ENCODE measurements at regions not wholly inside any gene's neighbourhood (a gene's known extent, or its start where the extent isn't known, plus 50 kb on each side); places are given as distances from the start of the nearest gene placed in this dataset.

GRCh38 chr1:193569096-193569982, 382.9 kb upstream of the B3GALT2 start (continued):
- TF ChIP-seq TEAD4 (IDR thresholded peaks at IDR 0.05; ENCODE audit: low read length) (peak; percentile 59), TEAD4 (CRISPR knock-in tag; IDR thresholded peaks at IDR 0.05; ENCODE audit: borderline replicate concordance) (no peak), GABPB2 (CRISPR knock-in tag; conservative IDR thresholded peaks at IDR 0.05) (no peak), ZNF253 (CRISPR knock-in tag; conservative IDR thresholded peaks at IDR 0.05) (no peak), CBX2 (IDR thresholded peaks at IDR 0.05; ENCODE audit: insufficient read depth, low read length, poor library complexity, severe bottlenecking) (no peak)

GRCh38 chr1:193568512-193568911, 382.1 kb upstream of the B3GALT2 start:
- Histone ChIP-seq H3K4me1 (replicated peaks in 1 of 2; ENCODE audit: control insufficient read depth in 2 of 2, insufficient read depth in 2 of 2, low read length in 2 of 2) (no peaks in the 10 kb centered on the region; a peak in 1 of 5 replicates), H3K36me3 (ENCODE audit: control insufficient read depth, insufficient read depth, low read length) (no peaks in the 10 kb centered on the region), H3K27me3 (ENCODE audit: control insufficient read depth in 2 of 2, insufficient read depth in 2 of 2, low read length in 2 of 2) (no peaks in the 10 kb centered on the region), H3K79me2 (ENCODE audit: control insufficient read depth, insufficient read depth, low read length) (no peaks in the 10 kb centered on the region), H2AFZ (ENCODE audit: low read depth, low read length) (no peak overlapping the region), H3K9ac (ENCODE audit: insufficient read depth in 1 of 2, low read depth in 2 of 2, low read length in 2 of 2) (no peak overlapping the region), H3K9me3 (replicated peaks; ENCODE audit: control insufficient read depth, insufficient read depth, low read depth, low read length) (no peaks in the 10 kb centered on the region), H3K9me1 (ENCODE audit: control insufficient read depth, insufficient read depth, low read length) (no peaks in the 10 kb centered on the region), H3K27ac (ENCODE audit: extremely low read depth, low read depth, low read length) (no peak overlapping the region), H3K4me3 (no peak overlapping the region), H4K20me1 (replicated peaks; ENCODE audit: control insufficient read depth, insufficient read depth, low read length) (no peaks in the 10 kb centered on the region), H3K4me2 (ENCODE audit: insufficient read depth, low read length) (no peak overlapping the region)
- 5% methylated on average over 1 of the region's 1 CpG for WGBS (ENCODE audit: insufficient coverage, low coverage, missing lambda C conversion rate)
- FAIRE-seq (no peak), ATAC-seq (no peak), DNase-seq (ENCODE audit: extremely low read depth in 1 of 4, low spot score in 3 of 4) (peak in 1 of 4 experiments; percentile 30)
- in situ Hi-C loops (cut with MboI) (no loop called here), intact Hi-C loops (cut with micrococcal nuclease) (no loop called here)
- ChIA-PET POLR2A (no interaction called here), CTCF (ENCODE audit: low intra/inter-chr PET ratio) (no interaction called here)
- no TSS peak for BruUV-seq (replicated peaks)
- peak; percentile 17; the same call in 1 of the 2 replicates for TF ChIP-seq ADNP (tag; IDR thresholded peaks at IDR 0.05)
- peak; percentile 52; the same call in 1 of the 2 replicates for TF ChIP-seq CBFA2T2 (conservative IDR thresholded peaks at IDR 0.05)
- no peak for TF ChIP-seq ZNF644 (tag; IDR thresholded peaks at IDR 0.05; ENCODE audit: low read depth)
- TF ChIP-seq TEAD4 (IDR thresholded peaks at IDR 0.05; ENCODE audit: low read length), result peak; percentile 65; the same call in 1 of the 2 replicates
- no peak for TF ChIP-seq TEAD4 (CRISPR knock-in tag; IDR thresholded peaks at IDR 0.05; ENCODE audit: borderline replicate concordance)
- TF ChIP-seq ARID1B (IDR thresholded peaks at IDR 0.05), result peak; percentile 39; the same call in 1 of the 2 replicates
- TF ChIP-seq CBFA2T3 (IDR thresholded peaks at IDR 0.05), result peak; percentile 71
- peak; percentile 28; the same call in 1 of the 2 replicates for TF ChIP-seq TCF3 (CRISPR knock-in tag; IDR thresholded peaks at IDR 0.05)
- no peak for TF ChIP-seq PHTF2 (CRISPR knock-in tag; IDR thresholded peaks at IDR 0.05)
- no peak for TF ChIP-seq SNRNP70 (optimal IDR thresholded peaks at IDR 0.05; ENCODE audit: low read depth, low read length)
- no peak for TF ChIP-seq IRF2 (CRISPR knock-in tag; IDR thresholded peaks at IDR 0.05)
- peak; percentile 68 for TF ChIP-seq TAL1 (IDR thresholded peaks at IDR 0.05)
- TF ChIP-seq ZNF239 (CRISPR knock-in tag; IDR thresholded peaks at IDR 0.05), result no peak
- peak; percentile 22; the same call in 1 of the 2 replicates for TF ChIP-seq NFE2 (IDR thresholded peaks at IDR 0.05; ENCODE audit: low read depth)

Data from K562 (cell line).